HEK293 (cell line): ENCODE measurements at regions not wholly inside any gene's neighbourhood (a gene's known extent, or its start where the extent isn't known, plus 50 kb on each side); places are given as distances from the start of the nearest gene placed in this dataset.

Source experiments
- CTCF ChIA-PET: fragments of 350-600 bp; formaldehyde crosslinking; extraction: SDS; loops from one replicate; lab custom pipeline; 2021; ENCODE audit warnings: antibody characterized with exemption; lab: Yijun Ruan, JAX
- POLR2A ChIA-PET: fragments of 300-600 bp; formaldehyde crosslinking; extraction: SDS; loops from one replicate; lab custom pipeline; 2020; ENCODE audit warnings: antibody characterized with exemption, inconsistent platforms; lab: Yijun Ruan, JAX
- H3K27ac ChIP-seq: fragments of 200-500 bp; sonication (Bioruptor generic); 2 replicates; pipeline ENCODE4 v1.5.1; 2014; ENCODE audit warnings: low read depth, low read length, control low read depth, inconsistent platforms; ENCODE audit errors: extremely low read depth
- H3K36me3 ChIP-seq, 2 experiments: fragments of 200-500 bp in 1 of 2; sonication (Bioruptor generic) in 1 of 2; 1 replicate in 1 of 2; 2 replicates in 1 of 2; pipeline ENCODE4 v1.5.1; 2014 to 2017; ENCODE audit warnings: inconsistent platforms in 2 of 2, low read length in 2 of 2; ENCODE audit not compliant: control insufficient read depth in 2 of 2, insufficient read depth in 1 of 2
- H3K4me1 ChIP-seq: fragments of 200-500 bp; sonication (Bioruptor generic); 2 replicates; pipeline ENCODE4 v1.5.1; 2014; ENCODE audit warnings: mild to moderate bottlenecking, low read length, inconsistent platforms; ENCODE audit not compliant: control insufficient read depth, insufficient read depth
- H3K4me3 ChIP-seq: 2 replicates; pipeline ENCODE4 v1.5.1; 2011; ENCODE audit warnings: low read depth, mild to moderate bottlenecking, control low read depth, low read length, moderate library complexity
- H3K9me3 ChIP-seq: fragments of 200-500 bp; sonication (Bioruptor generic); 2 replicates; pipeline ENCODE4 v1.5.1; 2014; ENCODE audit warnings: low read depth, low read length, inconsistent platforms; ENCODE audit not compliant: control insufficient read depth, insufficient read depth
- BCL11A ChIP-seq: fragments of 450-650 bp; formaldehyde crosslinking; IDR thresholded peaks from 2 replicates; pipeline ENCODE4 v1.5.1; 2016; ENCODE audit warnings: low read depth, missing biosample characterization, missing genetic modification characterization
- CTCF ChIP-seq: fragments of 450-650 bp; formaldehyde crosslinking; IDR thresholded peaks from 2 replicates; pipeline ENCODE4 v1.5.1; 2016; ENCODE audit warnings: missing biosample characterization, missing genetic modification characterization
- HOXD13 ChIP-seq: sonication (generic); formaldehyde crosslinking; IDR thresholded peaks from 2 replicates; pipeline ENCODE4 v1.8.0; 2022; ENCODE audit warnings: missing genetic modification reagents, borderline replicate concordance
- IKZF3 ChIP-seq: fragments of 450-650 bp; IDR thresholded peaks from 2 replicates; pipeline ENCODE4 v1.5.0; 2018; ENCODE audit warnings: missing biosample characterization, mild to moderate bottlenecking, missing genetic modification characterization, moderate library complexity
- KLF1 ChIP-seq: fragments of 450-650 bp; formaldehyde crosslinking; IDR thresholded peaks from 2 replicates; pipeline ENCODE4 v1.5.1; 2016; ENCODE audit warnings: missing biosample characterization, missing genetic modification characterization
- MYNN ChIP-seq: fragments of 450-650 bp; formaldehyde crosslinking; IDR thresholded peaks from 2 replicates; pipeline ENCODE4 v1.5.1; 2016; ENCODE audit warnings: missing biosample characterization, missing genetic modification characterization, borderline replicate concordance
- SCRT2 ChIP-seq: fragments of 450-650 bp; formaldehyde crosslinking; IDR thresholded peaks from 2 replicates; pipeline ENCODE4 v1.5.1; 2016; ENCODE audit warnings: missing biosample characterization, missing genetic modification characterization
- ZBTB7A ChIP-seq: fragments of 450-650 bp; formaldehyde crosslinking; IDR thresholded peaks from 2 replicates; pipeline ENCODE4 v1.5.1; 2016; ENCODE audit warnings: low read depth, missing biosample characterization, missing genetic modification characterization
- ZFHX2 ChIP-seq: fragments of 450-650 bp; formaldehyde crosslinking; conservative IDR thresholded peaks from 2 replicates; pipeline ENCODE4 v1.5.1; 2016; ENCODE audit warnings: missing biosample characterization, missing genetic modification characterization
- ZFP37 ChIP-seq: fragments of 450-650 bp; formaldehyde crosslinking; IDR thresholded peaks from 2 replicates; pipeline ENCODE4 v1.5.1; 2016; ENCODE audit warnings: missing biosample characterization, missing genetic modification characterization
- ZFP41 ChIP-seq: fragments of 450-650 bp; formaldehyde crosslinking; IDR thresholded peaks from 2 replicates; pipeline ENCODE4 v1.5.1; 2016; ENCODE audit warnings: missing biosample characterization, missing genetic modification characterization, borderline replicate concordance
- ZNF114 ChIP-seq: fragments of 450-650 bp; formaldehyde crosslinking; IDR thresholded peaks from 2 replicates; pipeline ENCODE4 v1.5.0; 2017; ENCODE audit warnings: missing biosample characterization, missing genetic modification characterization
- ZNF140 ChIP-seq: fragments of 450-650 bp; formaldehyde crosslinking; IDR thresholded peaks from 2 replicates; pipeline ENCODE4 v1.5.1; 2016; ENCODE audit warnings: missing biosample characterization, missing genetic modification characterization
- ZNF148 ChIP-seq: fragments of 450-650 bp; formaldehyde crosslinking; IDR thresholded peaks from 2 replicates; pipeline ENCODE4 v1.5.0; 2017; ENCODE audit warnings: missing biosample characterization, missing genetic modification characterization, borderline replicate concordance
- ZNF2 ChIP-seq: fragments of 450-650 bp; formaldehyde crosslinking; IDR thresholded peaks from 2 replicates; pipeline ENCODE4 v1.5.1; 2016; ENCODE audit warnings: missing biosample characterization, missing genetic modification characterization
- ZNF211 ChIP-seq: fragments of 450-650 bp; formaldehyde crosslinking; IDR thresholded peaks from 2 replicates; pipeline ENCODE4 v1.5.1; 2016; ENCODE audit warnings: low read depth, missing biosample characterization, missing genetic modification characterization
- ZNF214 ChIP-seq: fragments of 450-650 bp; formaldehyde crosslinking; IDR thresholded peaks from 2 replicates; pipeline ENCODE4 v1.5.1; 2017; ENCODE audit warnings: missing biosample characterization, mild to moderate bottlenecking, missing genetic modification characterization, borderline replicate concordance
- ZNF248 ChIP-seq: fragments of 450-650 bp; formaldehyde crosslinking; IDR thresholded peaks from 2 replicates; pipeline ENCODE4 v1.5.1; 2017; ENCODE audit warnings: missing biosample characterization, missing genetic modification characterization
- ZNF280D ChIP-seq: fragments of 450-650 bp; formaldehyde crosslinking; IDR thresholded peaks from 2 replicates; pipeline ENCODE4 v1.5.1; 2016; ENCODE audit warnings: missing biosample characterization, missing genetic modification characterization
- ZNF423 ChIP-seq: fragments of 450-650 bp; formaldehyde crosslinking; IDR thresholded peaks from 2 replicates; pipeline ENCODE4 v1.5.1; 2016; ENCODE audit warnings: missing biosample characterization, missing genetic modification characterization
- ZNF660 ChIP-seq: fragments of 450-650 bp; IDR thresholded peaks from 2 replicates; pipeline ENCODE4 v1.5.1; 2018; ENCODE audit warnings: missing biosample characterization, mild to moderate bottlenecking, missing genetic modification characterization
- ZNF664 ChIP-seq: fragments of 450-650 bp; formaldehyde crosslinking; IDR thresholded peaks from 2 replicates; pipeline ENCODE4 v1.5.1; 2016; ENCODE audit warnings: missing biosample characterization, missing genetic modification characterization
- ZNF692 ChIP-seq: fragments of 450-650 bp; formaldehyde crosslinking; IDR thresholded peaks from 2 replicates; pipeline ENCODE4 v1.5.1; 2016; ENCODE audit warnings: missing biosample characterization, missing genetic modification characterization
- ZNF768 ChIP-seq: fragments of 450-650 bp; formaldehyde crosslinking; IDR thresholded peaks from 2 replicates; pipeline ENCODE4 v1.5.1; 2018; ENCODE audit warnings: missing biosample characterization, mild to moderate bottlenecking, missing genetic modification characterization
- ZNF791 ChIP-seq: fragments of 450-650 bp; formaldehyde crosslinking; IDR thresholded peaks from 2 replicates; pipeline ENCODE4 v1.5.1; 2016; ENCODE audit warnings: missing biosample characterization, missing genetic modification characterization

GRCh38 chr18:68560128-68560527, 154.8 kb downstream of the TMX3 start:
- H3K4me1 ChIP-seq, result no peaks in the 10 kb centered on the region
- TF ChIP-seq ZNF114, result no peak
- TF ChIP-seq SCRT2 (tag by site-specific recombination), result no peak
- TF ChIP-seq ZNF791 (tag by site-specific recombination), result no peak
- TF ChIP-seq BCL11A (tag by site-specific recombination), result no peak
- no peak for TF ChIP-seq HOXD13
- TF ChIP-seq MYNN, result no peak
- H3K4me3 ChIP-seq, result no peak overlapping the region
- no peak overlapping the region for H3K27ac ChIP-seq
- ChIA-PET CTCF (no interaction called here), POLR2A (no interaction called here)
- H3K9me3 ChIP-seq, result no peaks in the 10 kb centered on the region
- H3K36me3 ChIP-seq, result no peaks in the 10 kb centered on the region

GRCh38 chr18:68557183-68557582, 157.7 kb downstream of the TMX3 start:
- no peak for TF ChIP-seq ZNF768 (tag by site-specific recombination)
- no peak for TF ChIP-seq KLF1
- ChIA-PET CTCF (no interaction called here), POLR2A (no interaction called here)
- Histone ChIP-seq H3K36me3 (no peaks in the 10 kb centered on the region), H3K4me1 (no peaks in the 10 kb centered on the region), H3K9me3 (no peaks in the 10 kb centered on the region), H3K27ac (no peak overlapping the region), H3K4me3 (no peak overlapping the region)

- Histone ChIP-seq H3K36me3 (no peaks in the 10 kb centered on the region), H3K4me1 (no peaks in the 10 kb centered on the region), H3K9me3 (no peaks in the 10 kb centered on the region), H3K27ac (no peak overlapping the region), H3K4me3 (no peak overlapping the region)
- ChIA-PET CTCF (interaction anchor here (0.6 kb wide), 1 partner anchor 1633 kb away, joined by 4 read pairs; no protein-coding TSS in a partner anchor), POLR2A (no interaction called here)
- no peak for TF ChIP-seq ZFP41
- no peak for TF ChIP-seq ZNF148 (tag by site-specific recombination)
- TF ChIP-seq ZNF692 (tag by site-specific recombination), result no peak
- TF ChIP-seq ZNF664 (tag by site-specific recombination), result no peak
- no peak for TF ChIP-seq SCRT2 (tag by site-specific recombination)
- TF ChIP-seq ZNF214 (tag by site-specific recombination), result no peak
- TF ChIP-seq CTCF (tag by site-specific recombination), result no peak
- TF ChIP-seq ZNF280D (tag by site-specific recombination), result no peak
- no peak for TF ChIP-seq ZNF140 (tag by site-specific recombination)
- TF ChIP-seq ZNF2 (tag by site-specific recombination), result no peak
- TF ChIP-seq ZFHX2 (tag by site-specific recombination), result no peak
- TF ChIP-seq ZNF423 (tag by site-specific recombination), result no peak
- no peak for TF ChIP-seq ZNF211 (tag by site-specific recombination)
- TF ChIP-seq IKZF3, result no peak
- no peak for TF ChIP-seq ZNF248 (tag by site-specific recombination)
- TF ChIP-seq ZNF660 (tag by site-specific recombination), result no peak
- TF ChIP-seq MYNN, result no peak
- no peak for TF ChIP-seq ZFP37
- TF ChIP-seq ZBTB7A (tag by site-specific recombination), result no peak
These were observed 159.0 kb downstream of the TMX3 start for GRCh38 chr18:68555879-68556301.
